A549 (cell line): ENCODE measurements at regions not wholly inside any gene's neighbourhood (a gene's known extent, or its start where the extent isn't known, plus 50 kb on each side); places are given as distances from the start of the nearest gene placed in this dataset.

ENCODE experiments used
- BHLHE40 ChIP-seq: IDR thresholded peaks from 2 replicates; pipeline ENCODE4 v1.6.1; 2012; ENCODE audit warnings: low read depth, low read length, inconsistent platforms
- CEBPB ChIP-seq, 2 experiments: fragments of >200 bp in 1 of 2; sonication (Bioruptor Twin) in 1 of 2; formaldehyde crosslinking in 1 of 2; IDR thresholded peaks; 2 replicates each; pipeline ENCODE4 v1.6.1; 2012 to 2016
- RAD21 ChIP-seq, 2 experiments: fragments of >200 bp in 1 of 2; sonication (Bioruptor Twin) in 1 of 2; formaldehyde crosslinking in 1 of 2; IDR thresholded peaks in 1 of 2; conservative IDR thresholded peaks in 1 of 2; 2 replicates in 1 of 2; 3 replicates in 1 of 2; pipeline ENCODE4 v1.6.1; 2012 to 2018; ENCODE audit warnings: inconsistent platforms in 1 of 2
- USF2 ChIP-seq: fragments of 450-650 bp; IDR thresholded peaks from 2 replicates; pipeline ENCODE4 v1.6.1; 2014; ENCODE audit warnings: antibody characterized with exemption
- TF ChIP-seq, protein P1 (sequence below): fragments of >200 bp; sonication (Bioruptor Twin); formaldehyde crosslinking; IDR thresholded peaks from 3 replicates; pipeline ENCODE4 v1.5.1; 2016
- TF ChIP-seq, protein P2 (sequence below): fragments of 200-600 bp; sonication (generic); IDR thresholded peaks from 2 replicates; pipeline ENCODE4 v1.6.1; 2016; ENCODE audit warnings: antibody characterized with exemption, mild to moderate bottlenecking, moderate library complexity

DNA sequence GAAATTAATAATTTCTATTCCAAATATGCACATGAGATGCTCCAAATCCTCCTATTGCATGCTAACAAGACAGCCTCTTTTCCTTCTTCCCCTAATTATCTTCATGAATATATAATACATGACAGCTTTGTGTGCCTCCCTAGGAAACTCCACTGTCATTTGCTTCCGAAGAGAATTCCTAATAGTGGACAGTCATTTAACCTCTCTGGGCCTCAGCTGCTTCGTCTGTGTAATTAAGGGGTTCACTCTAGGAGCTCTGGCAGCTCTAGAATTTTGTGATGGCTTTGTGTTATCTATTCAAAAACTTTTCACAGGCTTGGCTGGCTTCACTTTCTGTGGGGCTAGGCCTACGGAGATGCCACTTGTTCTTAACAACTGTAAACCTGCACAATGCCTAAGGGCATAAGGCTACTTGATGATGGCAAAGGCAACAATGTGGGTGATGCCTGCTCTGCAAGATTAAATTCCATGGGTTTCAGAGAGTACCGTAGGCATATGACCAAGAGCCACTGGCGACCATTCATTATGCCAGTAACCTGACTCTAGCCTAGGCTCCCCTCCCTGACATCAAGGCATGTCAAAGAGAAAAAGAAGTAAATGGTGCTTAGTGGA lies 333.8 kb upstream of the UMPS start:
- TF ChIP-seq, protein P1, sequence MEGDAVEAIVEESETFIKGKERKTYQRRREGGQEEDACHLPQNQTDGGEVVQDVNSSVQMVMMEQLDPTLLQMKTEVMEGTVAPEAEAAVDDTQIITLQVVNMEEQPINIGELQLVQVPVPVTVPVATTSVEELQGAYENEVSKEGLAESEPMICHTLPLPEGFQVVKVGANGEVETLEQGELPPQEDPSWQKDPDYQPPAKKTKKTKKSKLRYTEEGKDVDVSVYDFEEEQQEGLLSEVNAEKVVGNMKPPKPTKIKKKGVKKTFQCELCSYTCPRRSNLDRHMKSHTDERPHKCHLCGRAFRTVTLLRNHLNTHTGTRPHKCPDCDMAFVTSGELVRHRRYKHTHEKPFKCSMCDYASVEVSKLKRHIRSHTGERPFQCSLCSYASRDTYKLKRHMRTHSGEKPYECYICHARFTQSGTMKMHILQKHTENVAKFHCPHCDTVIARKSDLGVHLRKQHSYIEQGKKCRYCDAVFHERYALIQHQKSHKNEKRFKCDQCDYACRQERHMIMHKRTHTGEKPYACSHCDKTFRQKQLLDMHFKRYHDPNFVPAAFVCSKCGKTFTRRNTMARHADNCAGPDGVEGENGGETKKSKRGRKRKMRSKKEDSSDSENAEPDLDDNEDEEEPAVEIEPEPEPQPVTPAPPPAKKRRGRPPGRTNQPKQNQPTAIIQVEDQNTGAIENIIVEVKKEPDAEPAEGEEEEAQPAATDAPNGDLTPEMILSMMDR: no peak
- TF ChIP-seq, protein P2, sequence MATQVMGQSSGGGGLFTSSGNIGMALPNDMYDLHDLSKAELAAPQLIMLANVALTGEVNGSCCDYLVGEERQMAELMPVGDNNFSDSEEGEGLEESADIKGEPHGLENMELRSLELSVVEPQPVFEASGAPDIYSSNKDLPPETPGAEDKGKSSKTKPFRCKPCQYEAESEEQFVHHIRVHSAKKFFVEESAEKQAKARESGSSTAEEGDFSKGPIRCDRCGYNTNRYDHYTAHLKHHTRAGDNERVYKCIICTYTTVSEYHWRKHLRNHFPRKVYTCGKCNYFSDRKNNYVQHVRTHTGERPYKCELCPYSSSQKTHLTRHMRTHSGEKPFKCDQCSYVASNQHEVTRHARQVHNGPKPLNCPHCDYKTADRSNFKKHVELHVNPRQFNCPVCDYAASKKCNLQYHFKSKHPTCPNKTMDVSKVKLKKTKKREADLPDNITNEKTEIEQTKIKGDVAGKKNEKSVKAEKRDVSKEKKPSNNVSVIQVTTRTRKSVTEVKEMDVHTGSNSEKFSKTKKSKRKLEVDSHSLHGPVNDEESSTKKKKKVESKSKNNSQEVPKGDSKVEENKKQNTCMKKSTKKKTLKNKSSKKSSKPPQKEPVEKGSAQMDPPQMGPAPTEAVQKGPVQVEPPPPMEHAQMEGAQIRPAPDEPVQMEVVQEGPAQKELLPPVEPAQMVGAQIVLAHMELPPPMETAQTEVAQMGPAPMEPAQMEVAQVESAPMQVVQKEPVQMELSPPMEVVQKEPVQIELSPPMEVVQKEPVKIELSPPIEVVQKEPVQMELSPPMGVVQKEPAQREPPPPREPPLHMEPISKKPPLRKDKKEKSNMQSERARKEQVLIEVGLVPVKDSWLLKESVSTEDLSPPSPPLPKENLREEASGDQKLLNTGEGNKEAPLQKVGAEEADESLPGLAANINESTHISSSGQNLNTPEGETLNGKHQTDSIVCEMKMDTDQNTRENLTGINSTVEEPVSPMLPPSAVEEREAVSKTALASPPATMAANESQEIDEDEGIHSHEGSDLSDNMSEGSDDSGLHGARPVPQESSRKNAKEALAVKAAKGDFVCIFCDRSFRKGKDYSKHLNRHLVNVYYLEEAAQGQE: no peak
- no peak for TF ChIP-seq CEBPB (IDR thresholded peaks at IDR 0.05)
- TF ChIP-seq BHLHE40: no peak
- TF ChIP-seq RAD21 (conservative IDR thresholded peaks at IDR 0.05 in 1 of 2, IDR thresholded peaks at IDR 0.05 in 1 of 2): no peak
- no peak for TF ChIP-seq USF2
